GM12878 (cell line): ENCODE measurements at regions not wholly inside any gene's neighbourhood (a gene's known extent, or its start where the extent isn't known, plus 50 kb on each side); places are given as distances from the start of the nearest gene placed in this dataset.

Experiments
- ATAC-seq: fragments of 200-7000 bp; cut with Tn5 transposase; 3 replicates; pipeline ENCODE4 v1.9.1; 2020; ENCODE audit warnings: mild to moderate bottlenecking, moderate library complexity
- BruUV-seq: library from RNA; stranded (reverse); fragments of 400-500 nt; replicated peaks from 2 replicates; lab custom pipeline; 2021; lab: Mats Ljungman, UMichigan
- CTCF ChIA-PET: fragments of 300-600 bp; sonication (Branson Sonifier 250); formaldehyde crosslinking; extraction: SDS; loops from one replicate; lab custom pipeline; 2021; ENCODE audit warnings: inconsistent platforms; lab: Yijun Ruan, JAX
- POLR2A ChIA-PET: fragments of 350-600 bp; formaldehyde crosslinking; extraction: SDS; loops from one replicate; lab custom pipeline; 2021; ENCODE audit warnings: inconsistent platforms; lab: Charles Lee
- RAD21 ChIA-PET: fragments of 300-600 bp; sonication (Branson Sonifier 250); formaldehyde crosslinking; loops from one replicate; lab custom pipeline; 2023; ENCODE audit warnings: antibody characterized with exemption; ENCODE audit not compliant: unreplicated experiment; lab: Charles Lee
- SMC1A ChIA-PET: fragments of 300-600 bp; sonication (Branson Sonifier 250); formaldehyde crosslinking; loops from one replicate; lab custom pipeline; 2023; ENCODE audit not compliant: unreplicated experiment, uncharacterized antibody; lab: Charles Lee
- DNase-seq: peaks from one replicate; pipeline ENCODE4 v3.0.0-alpha.2; 2011; ENCODE audit warnings: low read depth, low spot score
- FAIRE-seq: peaks from 3 replicates; lab custom pipeline; 2011; peaks lifted over from hg19 to GRCh38; lab: Jason Lieb, UNC
- H2AFZ ChIP-seq: 2 replicates; pipeline ENCODE4 v1.6.0; 2011; ENCODE audit warnings: low read depth, low read length, control low read depth; ENCODE audit not compliant: control insufficient read depth
- H3K27ac ChIP-seq: 2 replicates; pipeline ENCODE4 v1.5.1; 2011; ENCODE audit warnings: control low read depth; ENCODE audit not compliant: control insufficient read depth, insufficient read depth
- H3K27me3 ChIP-seq, 2 experiments: replicated peaks in 1 of 2; 2 replicates each; pipeline versions ENCODE4 v1.6.0 to v1.6.1; 2011; ENCODE audit warnings: low read length in 1 of 2; ENCODE audit not compliant: control insufficient read depth in 2 of 2, insufficient read depth in 2 of 2
- H3K36me3 ChIP-seq, 2 experiments: 2 replicates each; pipeline ENCODE4 v1.5.1; 2011; ENCODE audit warnings: low read length in 1 of 2; ENCODE audit not compliant: control insufficient read depth in 2 of 2, insufficient read depth in 2 of 2
- H3K4me1 ChIP-seq: 2 replicates; pipeline ENCODE4 v1.6.1; 2011; ENCODE audit warnings: mild to moderate bottlenecking, low read length, moderate library complexity, mixed read lengths; ENCODE audit not compliant: control insufficient read depth, insufficient read depth
- H3K4me2 ChIP-seq: 2 replicates; pipeline ENCODE4 v1.6.0; 2011; ENCODE audit warnings: control low read depth; ENCODE audit not compliant: control insufficient read depth, insufficient read depth
- H3K4me3 ChIP-seq: fragments of 200-600 bp; sonication (generic); 2 replicates; pipeline ENCODE4 v1.5.1; 2016
- H3K79me2 ChIP-seq: 2 replicates; pipeline ENCODE4 v1.6.0; 2011; ENCODE audit warnings: low read length; ENCODE audit not compliant: control insufficient read depth, insufficient read depth
- H3K9ac ChIP-seq: 2 replicates; pipeline ENCODE4 v1.8.0; 2011; ENCODE audit warnings: low read length, control low read depth, mixed read lengths; ENCODE audit not compliant: control insufficient read depth, insufficient read depth
- H3K9me3 ChIP-seq: replicated peaks from 3 replicates; pipeline ENCODE4 v1.5.1; 2011; ENCODE audit warnings: mild to moderate bottlenecking, low read length; ENCODE audit not compliant: control insufficient read depth, insufficient read depth
- H4K20me1 ChIP-seq: 2 replicates; pipeline ENCODE4 v1.6.0; 2011; ENCODE audit not compliant: control insufficient read depth, insufficient read depth
- ATF3 ChIP-seq: IDR thresholded peaks from 2 replicates; pipeline ENCODE4 v1.6.1; 2011; ENCODE audit warnings: low read depth, mild to moderate bottlenecking, low read length, moderate library complexity, borderline replicate concordance; ENCODE audit errors: extremely low read depth
- CBX3 ChIP-seq: fragments of 200-600 bp; sonication (generic); IDR thresholded peaks from 2 replicates; pipeline ENCODE4 v1.6.1; 2016; ENCODE audit warnings: low read depth, borderline replicate concordance
- CHD2 ChIP-seq: IDR thresholded peaks from 2 replicates; pipeline ENCODE4 v1.6.1; 2011; ENCODE audit warnings: low read depth, low read length, improper control_type of control experiment, borderline replicate concordance
- EP300 ChIP-seq, 2 experiments: fragments of 150-350 bp in 1 of 2; IDR thresholded peaks; 2 replicates each; pipeline ENCODE4 v1.6.1; 2011 to 2012; ENCODE audit warnings: low read depth in 2 of 2, low read length in 2 of 2, borderline replicate concordance in 1 of 2, improper control_type of control experiment in 1 of 2, inconsistent platforms in 1 of 2; ENCODE audit not compliant: control insufficient read depth in 1 of 2
- HDAC2 ChIP-seq: fragments of 200-600 bp; sonication (generic); IDR thresholded peaks from 2 replicates; pipeline ENCODE4 v1.6.1; 2017
- IRF5 ChIP-seq: fragments of 450-650 bp; IDR thresholded peaks from 2 replicates; pipeline ENCODE4 v1.6.1; 2017; ENCODE audit warnings: borderline replicate concordance
- NFIC ChIP-seq: IDR thresholded peaks from 2 replicates; pipeline ENCODE4 v1.6.1; 2012; ENCODE audit warnings: low read depth, mild to moderate bottlenecking, inconsistent platforms, low read length, moderate library complexity
- NFYA ChIP-seq: IDR thresholded peaks from 2 replicates; pipeline ENCODE4 v1.6.1; 2011; ENCODE audit warnings: low read depth, mild to moderate bottlenecking, low read length, improper control_type of control experiment, borderline replicate concordance
- NR2C2 ChIP-seq: IDR thresholded peaks from 2 replicates; pipeline ENCODE4 v1.6.1; 2011; ENCODE audit warnings: borderline replicate concordance, low read depth; ENCODE audit not compliant: control insufficient read depth, insufficient read length
- PML ChIP-seq: IDR thresholded peaks from 2 replicates; pipeline ENCODE4 v1.6.1; 2012; ENCODE audit warnings: low read length, inconsistent platforms
- RB1 ChIP-seq: fragments of 450-650 bp; formaldehyde crosslinking; IDR thresholded peaks from 2 replicates; pipeline ENCODE4 v1.6.1; 2017; ENCODE audit warnings: mild to moderate bottlenecking, borderline replicate concordance
- RELA ChIP-seq: fragments of 450-650 bp; IDR thresholded peaks from 2 replicates; pipeline ENCODE4 v1.8.0; 2014; ENCODE audit warnings: borderline replicate concordance; ENCODE audit not compliant: partially characterized antibody
- SIN3A ChIP-seq: IDR thresholded peaks from 2 replicates; pipeline ENCODE4 v1.6.1; 2012; ENCODE audit warnings: low read depth, low read length, improper control_type of control experiment
- SMC3 ChIP-seq: IDR thresholded peaks from 2 replicates; pipeline ENCODE4 v1.6.1; 2011; ENCODE audit warnings: low read length, improper control_type of control experiment, borderline replicate concordance
- SRF ChIP-seq, 2 experiments: IDR thresholded peaks; 2 replicates each; pipeline ENCODE4 v1.6.1; 2011; ENCODE audit warnings: low read depth in 2 of 2, low read length in 2 of 2, mild to moderate bottlenecking in 1 of 2, moderate library complexity in 1 of 2
- STAT1 ChIP-seq: fragments of 450-650 bp; conservative IDR thresholded peaks from 2 replicates; pipeline ENCODE4 v1.6.1; 2014; ENCODE audit warnings: antibody characterized with exemption, mild to moderate bottlenecking
- ZNF384 ChIP-seq: IDR thresholded peaks from 2 replicates; pipeline ENCODE4 v1.6.1; 2012; ENCODE audit warnings: low read depth, mild to moderate bottlenecking, low read length, improper control_type of control experiment, borderline replicate concordance
- ZZZ3 ChIP-seq: IDR thresholded peaks from 2 replicates; pipeline ENCODE4 v1.6.1; 2011; ENCODE audit warnings: low read depth; ENCODE audit not compliant: control insufficient read depth, insufficient read length
- WGBS: methylation state at CpG from one replicate; pipeline ENCODE4 v1.1.6; 2016; ENCODE audit warnings: low lambda C conversion rate; ENCODE audit not compliant: insufficient replicate concordance, insufficient coverage; ENCODE audit errors: missing lambda C conversion rate; 5-methylcytosine and 5-hydroxymethylcytosine counted together
- in situ Hi-C: fragments of 300-500 bp; cut with MboI; formaldehyde crosslinking; loops from 9 replicates; pipeline ENCODE4 v1.14.3; 2018; ENCODE audit warnings: mixed read lengths
- intact Hi-C: fragments of 100-400 bp; cut with micrococcal nuclease; formaldehyde crosslinking; loops from one replicate; pipeline ENCODE4 v1.14.2; 2022; ENCODE audit not compliant: unreplicated experiment

GRCh38 chr5:104817127-104817526, 1254.5 kb upstream of the NUDT12 start (continued):
- TF ChIP-seq RELA: no peak
- no peak for TF ChIP-seq ZNF384
- no peak for TF ChIP-seq STAT1

- no TSS peak for BruUV-seq
- in situ Hi-C loops (no loop called here), intact Hi-C loops (no loop called here)
- ChIA-PET SMC1A (interaction anchor here (1.4 kb wide), 1 partner anchor 10 kb away, joined by 4 read pairs; no protein-coding TSS in a partner anchor), POLR2A (no interaction called here), CTCF (interaction anchor here (1.0 kb wide), 1 partner anchor 14 kb away, joined by 4 read pairs; no protein-coding TSS in a partner anchor), RAD21 (no interaction called here)
- FAIRE-seq (no peak), DNase-seq (no peak), ATAC-seq (no peak)
- no peak overlapping the region for H3K4me3 ChIP-seq
- no peak overlapping the region for H3K27ac ChIP-seq
- no peaks in the 10 kb centered on the region for H3K9me3 ChIP-seq
- H3K79me2 ChIP-seq: no peaks in the 10 kb centered on the region
- H3K9ac ChIP-seq: no peak overlapping the region
- no peaks in the 10 kb centered on the region for H3K4me1 ChIP-seq
- H2AFZ ChIP-seq: no peak overlapping the region
- H3K36me3 ChIP-seq: no peaks in the 10 kb centered on the region
- H4K20me1 ChIP-seq: no peaks in the 10 kb centered on the region
- 0% methylated on average over 1 of the region's 1 CpG for WGBS
- H3K4me2 ChIP-seq: no peak overlapping the region
- no peaks in the 10 kb centered on the region for H3K27me3 ChIP-seq
- TF ChIP-seq ATF3: no peak
- no peak for TF ChIP-seq NFIC
- TF ChIP-seq ZZZ3: no peak
- TF ChIP-seq CBX3: no peak
- TF ChIP-seq CHD2: no peak
- no peak for TF ChIP-seq HDAC2
- TF ChIP-seq SMC3: no peak
- no peak for TF ChIP-seq NR2C2
- no peak for TF ChIP-seq IRF5
- no peak for TF ChIP-seq SIN3A
- no peak for TF ChIP-seq SRF (IDR thresholded peaks at IDR 0.05; ENCODE audit: low read depth in 2 of 2, low read length in 2 of 2)
- no peak for TF ChIP-seq NFYA
- TF ChIP-seq RB1: no peak
- TF ChIP-seq PML: no peak
- no peak for TF ChIP-seq EP300 (IDR thresholded peaks at IDR 0.05; ENCODE audit: borderline replicate concordance in 1 of 2, control insufficient read depth in 1 of 2, low read depth in 2 of 2, low read length in 2 of 2)
Observed at GRCh38 chr5:104815212-104815611, 1252.6 kb upstream of the NUDT12 start.
